ENCODE measurements at regions not wholly inside any gene's neighbourhood (a gene's known extent, or its start where the extent isn't known, plus 50 kb on each side); places are given as distances from the start of the nearest gene placed in this dataset.

- peak; percentile 28 for ATAC-seq
- Mint-ChIP-seq H3K9me3 (no peaks in the 10 kb centered on the region), H3K4me3 (no peak overlapping the region), H3K4me1 (no peaks in the 10 kb centered on the region), H3K27me3 (no peaks in the 10 kb centered on the region), H3K27ac (no peak overlapping the region)
- DNase-seq, result no peak
These were observed 343.9 kb upstream of the ALCAM start for GRCh38 chr3:105022813-105023212.

- no peak overlapping the region for H3K27ac Mint-ChIP-seq
- no peaks in the 10 kb centered on the region for H3K9me3 Mint-ChIP-seq
- H3K4me1 Mint-ChIP-seq, result no peaks in the 10 kb centered on the region
- ATAC-seq (no peak), DNase-seq (no peak)
- no peak overlapping the region for H3K4me3 Mint-ChIP-seq
- no peaks in the 10 kb centered on the region for H3K27me3 Mint-ChIP-seq
These were observed 336.5 kb upstream of the ALCAM start for GRCh38 chr3:105030211-105030610.

- ATAC-seq, result no peak
- H3K9me3 Mint-ChIP-seq, result no peaks in the 10 kb centered on the region
These were observed 334.2 kb upstream of the ALCAM start for GRCh38 chr3:105032541-105032940.

GRCh38 chr3:105033081-105033480 is 333.6 kb upstream of the ALCAM start:
- Mint-ChIP-seq H3K27ac (no peak overlapping the region), H3K4me3 (no peak overlapping the region), H3K9me3 (no peaks in the 10 kb centered on the region), H3K4me1 (no peaks in the 10 kb centered on the region), H3K27me3 (no peaks in the 10 kb centered on the region)
- ATAC-seq (no peak), DNase-seq (no peak)

More at GRCh38 chr3:105032541-105032940, 334.2 kb upstream of the ALCAM start:
- H3K27ac Mint-ChIP-seq, result no peak overlapping the region
- no peaks in the 10 kb centered on the region for H3K27me3 Mint-ChIP-seq
- H3K4me3 Mint-ChIP-seq, result no peak overlapping the region
- DNase-seq, result no peak
- no peaks in the 10 kb centered on the region for H3K4me1 Mint-ChIP-seq

- H3K27me3 Mint-ChIP-seq, result no peaks in the 10 kb centered on the region
- no peaks in the 10 kb centered on the region for H3K9me3 Mint-ChIP-seq
- H3K27ac Mint-ChIP-seq, result no peak overlapping the region
- ATAC-seq, result no peak
- no peak for DNase-seq
- no peak overlapping the region for H3K4me3 Mint-ChIP-seq
- no peaks in the 10 kb centered on the region for H3K4me1 Mint-ChIP-seq
These were observed 327.7 kb upstream of the ALCAM start for GRCh38 chr3:105039004-105039403.

- no peak overlapping the region for H3K4me3 Mint-ChIP-seq
- DNase-seq, result no peak
- no peak overlapping the region for H3K27ac Mint-ChIP-seq
- no peaks in the 10 kb centered on the region for H3K9me3 Mint-ChIP-seq
- H3K4me1 Mint-ChIP-seq, result no peaks in the 10 kb centered on the region
- no peaks in the 10 kb centered on the region for H3K27me3 Mint-ChIP-seq
- ATAC-seq, result no peak
These were observed 326.6 kb upstream of the ALCAM start for GRCh38 chr3:105040026-105040622.

- DNase-seq (no peak), ATAC-seq (no peak)
- Mint-ChIP-seq H3K9me3 (no peaks in the 10 kb centered on the region), H3K4me3 (no peak overlapping the region), H3K27me3 (no peaks in the 10 kb centered on the region), H3K4me1 (no peaks in the 10 kb centered on the region), H3K27ac (no peak overlapping the region)
These were observed 324.1 kb upstream of the ALCAM start for GRCh38 chr3:105042586-105042985.

- H3K4me3 Mint-ChIP-seq, result no peak overlapping the region
- no peaks in the 10 kb centered on the region for H3K9me3 Mint-ChIP-seq
- H3K27me3 Mint-ChIP-seq, result no peaks in the 10 kb centered on the region
- DNase-seq (no peak), ATAC-seq (no peak)
- H3K4me1 Mint-ChIP-seq, result no peaks in the 10 kb centered on the region
- no peak overlapping the region for H3K27ac Mint-ChIP-seq
These were observed 315.6 kb upstream of the ALCAM start for GRCh38 chr3:105051111-105051510.

GRCh38 chr3:105051972-105052371 is 314.7 kb upstream of the ALCAM start:
- Mint-ChIP-seq H3K4me1 (no peaks in the 10 kb centered on the region), H3K4me3 (no peak overlapping the region), H3K9me3 (no peaks in the 10 kb centered on the region)

GRCh38 chr3:105062853-105063252 is 303.9 kb upstream of the ALCAM start:
- H3K27ac Mint-ChIP-seq, result no peak overlapping the region
- no peaks in the 10 kb centered on the region for H3K4me1 Mint-ChIP-seq
- peaks cover 8% of the 10 kb centered on the region for H3K27me3 Mint-ChIP-seq
- no peak for ATAC-seq
- DNase-seq, result no peak
- H3K9me3 Mint-ChIP-seq, result peaks cover 0 to 5% of the 10 kb centered on the region in 2 donors
- H3K4me3 Mint-ChIP-seq, result no peak overlapping the region

More at GRCh38 chr3:105051972-105052371, 314.7 kb upstream of the ALCAM start:
- ATAC-seq (peak; percentile 26), DNase-seq (no peak)
- no peaks in the 10 kb centered on the region for H3K27me3 Mint-ChIP-seq
- no peak overlapping the region for H3K27ac Mint-ChIP-seq

- no peak overlapping the region for H3K27ac Mint-ChIP-seq
- ATAC-seq (no peak), DNase-seq (no peak)
- no peaks in the 10 kb centered on the region for H3K9me3 Mint-ChIP-seq
- H3K4me1 Mint-ChIP-seq, result no peaks in the 10 kb centered on the region
- peaks cover 14% of the 10 kb centered on the region for H3K27me3 Mint-ChIP-seq
- H3K4me3 Mint-ChIP-seq, result no peak overlapping the region
These were observed 300.5 kb upstream of the ALCAM start for GRCh38 chr3:105065895-105066839.

- peaks cover 14% of the 10 kb centered on the region for H3K27me3 Mint-ChIP-seq
- H3K4me1 Mint-ChIP-seq, result no peaks in the 10 kb centered on the region
- H3K4me3 Mint-ChIP-seq, result no peak overlapping the region
- H3K27ac Mint-ChIP-seq, result no peak overlapping the region
- ATAC-seq, result no peak
- DNase-seq, result no peak
- H3K9me3 Mint-ChIP-seq, result no peaks in the 10 kb centered on the region
These were observed 299.3 kb upstream of the ALCAM start for GRCh38 chr3:105067361-105067760.

GRCh38 chr3:105077060-105077822 is 289.5 kb upstream of the ALCAM start:
- H3K27me3 Mint-ChIP-seq, result no peaks in the 10 kb centered on the region
- ATAC-seq, result no peak

GRCh38 chr3:105083945-105084344 is 282.8 kb upstream of the ALCAM start:
- H3K4me1 Mint-ChIP-seq, result no peaks in the 10 kb centered on the region
- H3K27me3 Mint-ChIP-seq, result no peaks in the 10 kb centered on the region
- no peaks in the 10 kb centered on the region for H3K9me3 Mint-ChIP-seq
- ATAC-seq, result no peak
- H3K27ac Mint-ChIP-seq, result no peak overlapping the region
- DNase-seq, result no peak
- no peak overlapping the region for H3K4me3 Mint-ChIP-seq

More at GRCh38 chr3:105077060-105077822, 289.5 kb upstream of the ALCAM start:
- Mint-ChIP-seq H3K9me3 (no peaks in the 10 kb centered on the region), H3K4me1 (no peaks in the 10 kb centered on the region), H3K27ac (no peak overlapping the region), H3K4me3 (no peak overlapping the region)
- DNase-seq, result no peak

GRCh38 chr3:105085506-105085905 is 281.2 kb upstream of the ALCAM start:
- ATAC-seq (no peak), DNase-seq (no peak)
- H3K4me3 Mint-ChIP-seq, result no peak overlapping the region
- H3K4me1 Mint-ChIP-seq, result no peaks in the 10 kb centered on the region
- H3K9me3 Mint-ChIP-seq, result no peaks in the 10 kb centered on the region
- H3K27me3 Mint-ChIP-seq, result no peaks in the 10 kb centered on the region
- H3K27ac Mint-ChIP-seq, result no peak overlapping the region
